Left hindlimb (tissue), 1 donor: ENCODE measurements at regions not wholly inside any gene's neighbourhood (a gene's known extent, or its start where the extent isn't known, plus 50 kb on each side); places are given as distances from the start of the nearest gene placed in this dataset.

Source experiments
- DNase-seq: peaks from one replicate; pipeline ENCODE4 v3.0.0-alpha.2; 2018

DNA sequence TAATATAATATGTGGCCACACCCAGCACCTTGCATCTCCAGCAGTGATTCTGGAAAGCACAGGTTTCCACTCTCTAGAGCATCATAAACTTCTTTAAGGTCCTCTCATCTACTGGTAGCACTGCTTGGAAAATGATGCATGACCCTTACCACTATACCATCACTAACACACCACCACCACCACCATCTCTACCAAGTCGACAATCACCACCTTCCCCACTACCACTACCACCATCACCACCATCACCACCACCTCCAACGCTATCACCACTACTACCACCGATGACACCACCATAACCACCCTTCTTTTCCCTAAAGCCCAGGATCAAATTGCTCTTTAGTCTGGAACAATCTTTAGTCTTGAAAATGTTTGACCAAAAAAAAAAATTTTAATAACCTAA is 390.4 kb downstream of the SUCLA2 start:
- DNase-seq = no peak

DNA sequence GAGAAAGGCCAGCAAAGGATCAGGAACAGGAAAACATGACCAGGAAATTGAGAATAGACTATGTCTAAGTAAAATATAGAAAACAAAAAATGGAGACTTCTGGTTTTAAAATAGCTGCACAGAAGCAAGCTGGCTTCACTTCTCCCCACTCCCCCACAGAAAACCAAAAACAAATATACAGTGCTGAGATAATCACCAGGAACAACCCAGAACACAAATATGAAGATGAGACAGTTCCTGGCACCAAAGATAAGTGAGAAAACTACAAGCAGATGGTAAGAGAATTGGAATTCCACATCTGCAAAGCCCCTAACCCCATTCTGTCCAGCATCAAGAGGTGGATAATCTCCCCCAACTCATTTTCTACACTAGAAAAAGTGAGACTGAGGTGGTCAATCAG is 397.7 kb downstream of the SUCLA2 start:
- DNase-seq = no peak

DNA sequence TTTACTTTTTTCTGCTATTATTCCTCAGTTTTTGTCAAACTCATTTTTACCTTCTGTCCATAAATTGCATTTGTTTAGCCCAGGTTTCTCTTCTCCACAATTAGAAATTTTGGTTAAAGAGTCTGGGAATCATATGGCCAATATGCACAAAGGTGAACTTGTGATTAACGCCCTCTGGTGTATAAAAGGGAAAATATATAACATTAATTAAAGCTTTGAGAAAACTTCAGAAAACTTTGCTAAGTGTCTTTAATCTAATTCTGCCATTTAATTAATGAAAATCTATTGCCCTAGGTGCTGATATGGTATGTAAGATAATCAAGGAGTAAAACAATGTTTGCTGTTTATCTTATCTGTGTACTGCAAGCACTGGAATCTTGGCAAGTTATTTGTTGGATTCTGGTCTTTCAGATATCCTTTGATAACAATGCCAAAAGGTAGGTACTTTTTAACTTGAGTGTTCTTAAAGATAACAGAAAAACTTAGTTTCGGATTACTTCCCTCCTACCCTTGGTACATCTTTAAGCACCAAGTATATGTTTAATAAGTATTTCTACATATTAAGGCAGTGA is 402.6 kb downstream of the SUCLA2 start:
- DNase-seq = no peak

DNA sequence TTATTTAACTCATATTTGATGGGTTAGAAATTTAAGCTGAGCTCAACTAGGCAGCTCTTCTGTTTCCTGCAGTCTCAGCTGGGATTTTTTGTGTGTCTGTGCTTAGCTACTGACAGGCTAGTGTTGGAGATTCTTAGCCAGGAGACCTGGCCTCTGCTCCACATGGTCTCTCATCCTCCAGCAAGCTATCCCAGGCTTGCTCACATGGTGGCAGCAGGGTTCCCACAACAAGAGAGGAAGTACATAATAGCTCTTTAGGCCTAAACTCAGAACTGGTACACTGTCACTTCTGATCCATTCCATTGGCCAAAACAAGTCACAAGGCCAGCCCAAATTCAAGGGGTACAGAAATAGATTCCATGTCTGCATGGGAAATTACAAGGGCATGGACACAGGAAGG is 406.2 kb downstream of the SUCLA2 start:
- no peak for DNase-seq

DNA sequence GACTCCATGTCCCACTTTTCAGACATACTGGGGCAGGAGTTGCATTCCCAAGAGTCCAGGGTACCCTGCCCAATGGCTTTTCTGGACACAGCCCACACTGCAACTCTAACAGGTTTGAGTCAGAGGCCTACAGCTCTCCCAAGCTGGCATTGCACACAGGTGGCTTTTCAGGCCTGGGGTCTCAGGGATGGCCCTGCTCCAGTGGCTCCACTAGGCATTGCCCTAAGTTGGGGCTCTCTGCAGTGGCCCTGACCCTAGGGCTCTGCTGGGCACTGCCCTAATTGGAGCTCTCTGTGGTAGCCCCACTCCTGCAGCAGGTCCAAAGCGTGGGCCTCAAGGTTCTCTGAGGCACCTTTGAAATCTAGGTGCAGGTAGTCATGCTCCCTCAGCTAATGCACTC is 408.8 kb downstream of the SUCLA2 start:
- no peak for DNase-seq

DNA sequence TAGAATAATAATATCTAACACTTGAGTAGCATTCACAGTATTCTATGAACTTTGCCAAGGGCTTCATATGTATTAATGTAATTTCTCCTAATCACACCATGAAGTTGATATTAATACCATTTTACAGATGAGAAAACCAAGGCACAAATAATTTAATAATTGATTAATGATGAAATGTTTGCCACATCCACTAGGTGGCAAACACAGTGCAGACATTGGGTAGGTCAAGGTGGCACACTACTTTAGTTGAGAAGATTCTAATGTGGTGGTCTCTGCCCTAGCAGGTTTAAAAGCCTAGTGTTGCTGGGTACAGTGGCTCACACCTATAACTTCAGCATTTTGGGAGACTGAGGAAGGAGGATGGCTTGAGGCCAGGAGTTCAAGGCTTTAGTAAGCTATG is 412.4 kb downstream of the SUCLA2 start:
- DNase-seq = no peak

GRCh38 chr13:47572375-47572774 is 428.7 kb downstream of the SUCLA2 start:
- no peak for DNase-seq

DNA sequence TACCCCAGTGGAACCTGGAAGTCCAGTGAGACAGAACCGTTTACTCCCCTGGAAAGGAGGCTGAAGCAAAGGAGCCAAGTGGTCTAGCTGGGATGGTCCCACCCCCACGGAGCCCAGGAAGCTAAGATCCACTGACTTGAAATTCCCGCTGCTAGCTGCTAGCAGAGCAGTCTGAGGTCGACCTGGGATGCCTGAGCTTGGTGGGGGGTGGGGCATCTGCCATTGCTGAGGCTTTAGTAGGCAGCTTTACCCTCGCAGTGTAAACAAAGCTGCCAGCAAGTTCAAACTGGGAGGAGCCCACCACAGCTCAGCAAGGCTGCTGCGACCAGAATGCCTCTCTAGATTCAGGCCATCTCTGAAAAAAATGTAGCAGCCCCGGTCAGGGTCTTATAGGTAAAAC is 437.0 kb downstream of the SUCLA2 start:
- no peak for DNase-seq

DNA sequence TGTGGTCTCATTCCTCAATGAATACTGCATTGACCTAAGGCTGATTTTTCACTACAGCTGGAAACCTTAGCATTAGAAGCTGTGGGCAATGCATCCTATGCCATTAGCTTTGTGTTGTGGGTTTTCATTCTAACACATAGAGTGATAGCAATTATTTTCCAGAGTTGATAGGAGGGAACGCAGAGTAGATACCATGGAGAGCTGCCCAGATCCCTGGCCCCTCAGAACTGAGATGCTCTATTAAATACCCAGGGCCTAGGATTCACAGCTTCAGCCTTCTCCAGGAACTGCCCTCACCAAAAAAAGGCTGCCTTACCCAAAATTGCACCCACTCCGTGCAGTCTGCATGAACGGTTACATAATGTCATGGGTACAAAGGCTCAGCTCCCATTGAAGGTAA is 444.4 kb downstream of the SUCLA2 start:
- DNase-seq = no peak

DNA sequence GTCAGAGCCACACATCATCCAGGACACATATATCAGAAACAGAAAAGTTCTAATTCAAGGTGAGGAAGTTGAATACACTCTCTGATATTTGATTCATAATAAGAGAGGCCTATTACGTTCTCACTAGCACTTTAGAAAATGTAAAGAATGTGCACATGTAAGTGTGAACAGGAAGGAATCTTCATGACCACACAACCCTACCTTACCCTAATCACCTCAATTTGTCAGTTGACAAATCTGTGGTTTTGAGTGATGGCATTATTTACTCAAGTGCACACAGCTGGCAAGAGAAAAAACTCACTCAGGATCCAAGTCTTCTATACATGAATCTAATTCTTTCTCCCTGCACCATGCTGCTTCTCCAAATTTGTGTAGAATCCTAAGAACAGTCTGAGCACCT is 445.8 kb downstream of the SUCLA2 start:
- DNase-seq = no peak

DNA sequence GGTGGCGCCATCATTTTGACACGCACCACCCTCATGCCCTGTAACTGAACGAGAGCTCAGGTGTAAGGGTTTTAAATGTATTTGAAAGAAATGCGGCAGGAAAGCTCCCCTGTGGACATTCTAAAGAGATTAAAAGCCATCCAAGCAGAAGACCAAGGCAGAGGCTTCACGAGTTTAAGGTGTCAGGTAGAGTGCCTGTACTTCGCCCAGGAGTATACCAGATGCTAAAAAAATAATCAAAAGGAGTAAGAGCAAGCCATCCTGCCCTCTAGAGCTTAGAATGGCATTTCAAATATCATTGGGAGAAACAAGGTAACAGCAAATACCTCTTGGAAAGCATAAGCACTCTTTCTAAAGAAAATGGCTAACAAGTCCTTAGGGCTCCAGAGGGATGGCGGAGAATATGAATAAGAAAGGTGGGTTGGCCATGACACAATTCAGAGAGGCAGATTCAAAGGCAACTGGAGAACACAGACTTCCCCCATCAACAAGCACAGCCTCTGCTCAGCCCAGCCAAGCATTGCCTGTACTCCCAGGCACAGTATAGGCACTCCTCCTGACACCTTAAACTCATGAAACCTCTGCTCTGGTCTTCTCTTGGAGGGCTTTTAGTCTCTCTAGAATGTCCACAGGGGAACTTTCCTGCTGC is 447.6 kb downstream of the SUCLA2 start:
- no peak for DNase-seq

- no peak for DNase-seq
Measured at GRCh38 chr13:47549219-47549752, 451.8 kb downstream of the SUCLA2 start.

GRCh38 chr13:47548294-47548840 is 452.7 kb downstream of the SUCLA2 start:
- DNase-seq = no peak

- DNase-seq = no peak
Measured at GRCh38 chr13:47546391-47547225, 454.5 kb downstream of the SUCLA2 start.

GRCh38 chr13:47545201-47546024 is 455.7 kb downstream of the SUCLA2 start:
- no peak for DNase-seq

- no peak for DNase-seq
Measured at GRCh38 chr13:47539317-47539716, 461.8 kb downstream of the SUCLA2 start.

DNA sequence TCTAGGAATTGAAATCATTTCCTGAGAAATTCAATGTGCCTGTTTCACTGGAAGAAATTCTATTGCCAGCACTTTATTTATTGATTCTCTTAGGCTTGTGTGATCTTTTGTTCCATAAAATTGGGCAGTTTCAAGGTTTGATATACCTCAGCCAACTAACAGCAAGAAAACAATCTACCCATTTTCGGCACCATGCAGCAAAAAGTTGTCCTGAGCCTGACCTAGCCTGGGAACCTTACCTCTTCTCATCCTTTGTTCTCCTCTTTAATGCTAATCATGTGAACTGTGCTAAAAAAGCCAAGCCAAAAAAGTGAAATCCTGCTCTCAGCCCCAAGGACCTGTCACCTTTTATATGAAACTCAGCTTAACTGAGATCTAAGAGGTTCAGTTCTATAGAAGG is 477.3 kb downstream of the SUCLA2 start:
- no peak for DNase-seq

DNA sequence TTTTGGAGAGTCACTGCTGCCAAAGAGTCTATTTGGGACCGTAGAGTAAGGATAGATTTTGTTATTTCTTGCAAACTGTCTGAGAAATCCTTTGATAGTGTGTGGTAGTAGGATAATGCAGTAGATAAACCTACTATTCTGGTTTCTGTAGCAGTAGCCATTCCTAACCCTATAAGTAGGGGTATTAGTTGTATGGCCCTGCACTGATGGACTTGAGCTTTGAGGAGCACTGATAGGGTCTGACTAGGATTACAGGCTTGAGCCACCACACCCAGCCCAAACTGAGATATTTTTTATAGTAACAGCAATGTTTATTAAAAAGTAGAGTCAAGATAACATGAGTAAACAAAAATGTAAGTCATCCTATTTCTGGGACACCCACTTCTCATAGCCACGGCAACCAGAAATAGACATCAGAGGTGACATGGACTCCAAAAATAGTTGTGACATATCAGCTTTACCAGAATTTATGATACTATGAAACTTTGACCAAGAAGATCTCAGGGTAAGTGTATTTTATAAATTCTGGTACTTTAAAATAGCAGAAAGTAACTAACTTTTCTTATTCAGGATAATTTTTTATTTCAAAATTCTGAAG is 479.1 kb downstream of the SUCLA2 start:
- no peak for DNase-seq

- no peak for DNase-seq
Measured at GRCh38 chr13:47519626-47520025, 481.4 kb downstream of the SUCLA2 start.

- no peak for DNase-seq
Measured at GRCh38 chr13:47518530-47518929, 482.5 kb downstream of the SUCLA2 start.

DNA sequence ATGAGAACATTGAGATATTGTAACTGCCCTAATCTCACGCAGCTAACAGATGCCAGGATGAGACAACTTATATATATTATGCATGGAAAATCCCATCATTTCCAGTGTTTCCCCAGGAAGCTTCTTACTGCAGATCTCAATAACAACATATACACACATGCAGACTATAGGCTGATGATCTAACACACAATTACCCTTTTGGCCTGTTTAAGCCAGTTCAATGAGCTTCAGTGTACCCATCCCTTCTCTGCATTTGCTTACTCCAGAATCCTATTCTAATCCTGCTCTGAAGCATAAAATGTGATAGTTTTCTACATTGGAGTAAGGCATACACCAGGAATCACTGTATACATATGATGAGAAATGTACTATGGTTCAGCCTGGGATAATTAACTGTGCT is 489.4 kb downstream of the SUCLA2 start:
- no peak for DNase-seq

GRCh38 chr13:47508527-47509228 is 492.4 kb downstream of the SUCLA2 start:
- no peak for DNase-seq
